Body of pancreas (tissue), 4 donors: ENCODE measurements at regions not wholly inside any gene's neighbourhood (a gene's known extent, or its start where the extent isn't known, plus 50 kb on each side); places are given as distances from the start of the nearest gene placed in this dataset.
A peak's percentile ranks its signal among the peaks of the same experiment; 100 is the strongest.

ENCODE experiments used
- ATAC-seq: fragments of 150-250 bp; one replicate; pipeline ENCODE4 v1.9.1; 2016
- DNase-seq, 4 donors: peaks; one replicate each; pipeline ENCODE4 v3.0.0-alpha.2; 2019
- H3K27ac ChIP-seq, 4 donors: fragments of 200-600 bp; sonication (generic); 1 replicate in 3 of 4; 2 replicates in 1 of 4; pipeline versions ENCODE4 v1.5.1 to v1.6.1; 2016 to 2019; ENCODE audit warnings: mild to moderate bottlenecking in 1 of 4, mixed read lengths in 1 of 4, moderate library complexity in 1 of 4
- H3K27me3 ChIP-seq, 2 donors: fragments of 200-600 bp; sonication (generic); one replicate each; pipeline ENCODE4 v1.6.0; 2016; ENCODE audit warnings: mild to moderate bottlenecking in 1 of 2
- H3K36me3 ChIP-seq, 2 donors: fragments of 200-600 bp; sonication (generic); replicated peaks in 1 of 2; 2 replicates each; pipeline ENCODE4 v1.5.1; 2016; ENCODE audit warnings: low read depth in 2 of 2; ENCODE audit not compliant: insufficient read depth in 1 of 2
- H3K4me1 ChIP-seq: fragments of 200-600 bp; sonication (generic); one replicate; pipeline ENCODE4 v1.6.0; 2016
- H3K4me3 ChIP-seq, 2 donors: fragments of 200-600 bp; sonication (generic); 1 replicate in 1 of 2; 2 replicates in 1 of 2; pipeline ENCODE4 v1.5.1; 2016 to 2019
- H3K9me3 ChIP-seq, 3 donors: fragments of 200-600 bp; sonication (generic); 1 replicate in 2 of 3; 2 replicates in 1 of 3; pipeline ENCODE4 v1.5.1; 2016
- CTCF ChIP-seq, 7 experiments: fragments of 450-650 bp in 4 of 7; fragments of 200-600 bp in 3 of 7; sonication (generic) in 3 of 7; IDR thresholded peaks; one replicate each; pipeline ENCODE4 v1.5.1; 2016 to 2019; ENCODE audit warnings: antibody characterized with exemption in 7 of 7
- POLR2A ChIP-seq, 3 donors: fragments of 450-650 bp; IDR thresholded peaks; one replicate each; pipeline ENCODE4 v1.6.1; 2016; ENCODE audit warnings: antibody characterized with exemption in 3 of 3, mild to moderate bottlenecking in 2 of 3
- WGBS, 2 donors: methylation state at CpG; one replicate each; pipeline ENCODE4 v1.1.5; 2017; 5-methylcytosine and 5-hydroxymethylcytosine counted together
- intact Hi-C: fragments of 100-400 bp; cut with DNase I; formaldehyde crosslinking; loops from one replicate; pipeline ENCODE4 v1.15.1; 2023

DNA sequence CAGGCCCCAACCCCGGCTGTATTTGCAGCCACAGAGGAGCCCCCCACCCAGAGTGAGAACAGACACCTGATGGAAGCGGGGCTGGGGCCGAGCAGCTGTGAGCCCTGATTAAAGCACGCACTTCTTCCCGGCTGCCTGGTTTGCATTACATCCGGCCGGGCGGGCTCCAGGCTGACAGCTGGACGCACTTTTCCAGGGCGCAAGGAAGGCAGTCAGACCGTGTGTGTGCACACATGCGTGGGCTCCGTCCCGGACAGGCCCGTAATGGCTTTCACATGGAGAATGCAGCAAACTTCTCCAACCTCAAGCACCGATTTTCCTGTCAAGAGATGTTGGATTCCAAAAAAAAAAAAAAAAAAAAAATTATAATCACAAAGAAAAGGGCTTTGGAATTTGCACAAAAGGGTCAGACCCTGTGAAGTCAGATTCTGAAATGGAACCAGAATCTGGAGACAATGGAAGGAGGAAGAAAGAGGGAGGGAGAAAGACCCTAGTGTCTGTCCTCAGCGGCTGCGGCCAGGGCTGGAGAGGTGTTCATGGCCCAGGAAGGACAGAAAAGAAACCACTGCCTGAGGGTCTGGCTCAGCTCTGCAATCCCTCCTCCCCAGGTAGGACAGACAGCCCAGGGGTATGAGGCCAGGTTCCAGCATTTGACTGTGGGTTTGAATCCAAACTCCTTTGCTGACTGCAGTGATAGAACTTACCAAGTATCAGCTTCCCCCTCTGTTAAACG lies 365.5 kb downstream of the MN1 start:
- peaks cover 25% of the 10 kb centered on the region for H3K4me1 ChIP-seq
- intact Hi-C loops: no loop called here
- ATAC-seq (no peak), DNase-seq (peak in 3 of 4 donors; percentile 34 to 52 (median 52))
- H3K27ac ChIP-seq: no peak overlapping the region
- WGBS, 2 donors: 64 to 68% methylated on average over 10 to 19 of the region's 19 CpGs
- H3K36me3 ChIP-seq: no peaks in the 10 kb centered on the region
- H3K27me3 ChIP-seq: no peaks in the 10 kb centered on the region
- no peak overlapping the region for H3K4me3 ChIP-seq
- no peak for TF ChIP-seq CTCF (IDR thresholded peaks at IDR 0.05)
- no peaks in the 10 kb centered on the region for H3K9me3 ChIP-seq

DNA sequence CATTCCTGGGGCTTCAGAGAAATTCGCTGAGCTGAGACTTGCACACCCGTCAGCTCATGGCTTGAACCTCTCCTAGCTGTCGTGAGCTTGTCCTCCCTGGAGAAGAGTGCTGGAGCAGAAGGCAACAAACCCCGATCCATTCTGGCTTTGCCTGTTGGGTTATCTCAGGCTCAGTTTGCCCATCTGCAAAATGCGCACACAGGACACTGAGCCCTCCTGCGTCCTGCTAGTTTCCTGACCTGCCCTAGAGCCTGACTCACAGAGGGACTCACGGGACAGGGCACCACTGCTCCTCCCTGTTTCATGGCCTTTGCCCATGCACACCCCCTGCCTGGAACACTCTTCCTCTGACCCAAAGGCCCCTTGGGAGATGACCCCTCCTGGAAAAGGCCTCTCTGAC lies 365.0 kb downstream of the MN1 start:
- no peak overlapping the region for H3K4me3 ChIP-seq
- no peaks in the 10 kb centered on the region for H3K27me3 ChIP-seq
- no peak overlapping the region for H3K27ac ChIP-seq
- 96% methylated on average over 7 of the region's 7 CpGs; no CpG with 5 or more reads in 1 of the 2 donors for WGBS, 2 donors
- peaks cover 25% of the 10 kb centered on the region for H3K4me1 ChIP-seq
- intact Hi-C loops: no loop called here
- no peak for ATAC-seq
- no peak for DNase-seq
- TF ChIP-seq POLR2A (IDR thresholded peaks at IDR 0.05) (no peak), CTCF (IDR thresholded peaks at IDR 0.05) (no peak)
- H3K9me3 ChIP-seq: no peaks in the 10 kb centered on the region
- H3K36me3 ChIP-seq: no peaks in the 10 kb centered on the region

DNA sequence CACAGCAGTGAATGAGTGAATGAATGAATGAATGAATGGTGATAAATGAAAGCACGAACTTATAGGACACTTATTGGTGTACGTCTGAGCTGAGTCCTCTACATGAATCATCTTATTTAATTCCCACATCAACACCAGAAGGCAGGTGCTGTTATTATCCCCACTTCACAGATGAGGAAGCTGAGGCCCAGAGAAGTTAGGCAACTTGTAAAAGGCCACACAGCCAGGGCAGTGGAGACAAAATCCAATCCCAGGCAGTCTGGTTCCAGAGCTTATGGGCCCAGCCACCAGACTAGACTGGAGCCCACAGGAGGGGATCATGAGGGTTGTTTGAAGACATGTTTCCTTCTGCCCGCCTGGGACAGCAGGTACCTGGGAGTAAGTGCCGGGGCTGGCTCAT lies 364.0 kb downstream of the MN1 start:
- Histone ChIP-seq H3K27ac (peak overlapping the region in 3 of 4 donors; percentile 34 to 75 (median 67)), H3K4me1 (peaks cover 23% of the 10 kb centered on the region), H3K9me3 (no peaks in the 10 kb centered on the region), H3K4me3 (no peak overlapping the region), H3K27me3 (no peaks in the 10 kb centered on the region), H3K36me3 (no peaks in the 10 kb centered on the region)
- TF ChIP-seq POLR2A (IDR thresholded peaks at IDR 0.05) (no peak), CTCF (IDR thresholded peaks at IDR 0.05) (no peak)
- ATAC-seq (no peak), DNase-seq (no peak)
- intact Hi-C loops: no loop called here
- WGBS, 2 donors: 70 to 78% methylated on average over 4 of the region's 4 CpGs

GRCh38 chr22:27438271-27438980 lies 363.1 kb downstream of the MN1 start:
- Histone ChIP-seq H3K27ac (peak overlapping the region; percentile 0 to 75 (median 50)), H3K27me3 (no peaks in the 10 kb centered on the region), H3K9me3 (no peaks in the 10 kb centered on the region), H3K4me1 (peaks cover 15% of the 10 kb centered on the region), H3K4me3 (no peak overlapping the region), H3K36me3 (no peaks in the 10 kb centered on the region)
- WGBS, 2 donors: 9 to 60% methylated on average over 2 to 22 of the region's 22 CpGs
- intact Hi-C loops: no loop called here
- DNase-seq: peak; percentile 44 to 82 (median 76)
- peak in 3 of 7 experiments; percentile 21 to 30 (median 25) for TF ChIP-seq CTCF (IDR thresholded peaks at IDR 0.05)
- TF ChIP-seq POLR2A (IDR thresholded peaks at IDR 0.05): no peak
- peak; percentile 56 for ATAC-seq
